ENCODE measurements at regions not wholly inside any gene's neighbourhood (a gene's known extent, or its start where the extent isn't known, plus 50 kb on each side); places are given as distances from the start of the nearest gene placed in this dataset.

GRCh38 chr1:175818929-175819328 is 75.5 kb upstream of the TNR start:
- no peak overlapping the region; a peak in 1 of 7 replicates for H3K27ac Mint-ChIP-seq
- H3K4me1 Mint-ChIP-seq = peaks cover 10 to 11% of the 10 kb centered on the region in 2 experiments
- H2AK5ac ChIP-seq (ENCODE audit: insufficient read length, low read length) = no peak overlapping the region
- no peak overlapping the region for H2BK15ac ChIP-seq (ENCODE audit: low read depth, low read length)
- H4K8ac ChIP-seq (replicated peaks; ENCODE audit: insufficient read length, low read depth, low read length) = no peak overlapping the region
- no peak overlapping the region for H3K4ac ChIP-seq (ENCODE audit: low read depth, low read length)
- no peaks in the 10 kb centered on the region for H3K23me2 ChIP-seq (ENCODE audit: insufficient read length, low read depth, low read length, poor library complexity, severe bottlenecking)
- no peaks in the 10 kb centered on the region for H3K79me1 ChIP-seq (ENCODE audit: insufficient read depth, low read depth, low read length, poor library complexity, severe bottlenecking)
- no peak overlapping the region for H3K56ac ChIP-seq (ENCODE audit: insufficient read length, low read depth, low read length)
- no peak overlapping the region for H2BK5ac ChIP-seq (ENCODE audit: insufficient read length, low read length)
- H3K27me3 ChIP-seq (ENCODE audit: insufficient read depth, low read length) = no peaks in the 10 kb centered on the region
- H3K9me3 ChIP-seq (ENCODE audit: control insufficient read depth, low read depth, low read length) = no peaks in the 10 kb centered on the region
- no peak overlapping the region for H3T11ph ChIP-seq (ENCODE audit: low read length)
- H3K36me3 Mint-ChIP-seq (ENCODE audit: insufficient read depth in 1 of 3, low read depth in 3 of 3) = peaks cover 0 to 9% (median 3%) of the 10 kb centered on the region in 3 experiments; a peak in 4 of 7 replicates
- no peak overlapping the region for H2BK20ac ChIP-seq (ENCODE audit: low read depth, low read length, poor library complexity, severe bottlenecking)
- H3K9me3 Mint-ChIP-seq = peaks cover 6 to 7% of the 10 kb centered on the region in 2 experiments
- H3K4me2 ChIP-seq (ENCODE audit: insufficient read depth, insufficient read length, low read length) = no peak overlapping the region
- H4K91ac ChIP-seq (ENCODE audit: insufficient read length, low read depth, low read length) = no peak overlapping the region
- H3K14ac ChIP-seq (ENCODE audit: insufficient read depth, low read length) = no peak overlapping the region
- H3K18ac ChIP-seq (ENCODE audit: insufficient read length, low read depth, low read length) = no peak overlapping the region
- DNase-seq = no peak
- no peak overlapping the region for H3K9ac ChIP-seq (ENCODE audit: extremely low read depth, insufficient read length, low read length)
- no peak overlapping the region for H2BK120ac ChIP-seq (ENCODE audit: low read depth, low read length, poor library complexity, severe bottlenecking)
- no peak overlapping the region for H2AFZ ChIP-seq (ENCODE audit: low read length)
- TF ChIP-seq CTCF (conservative IDR thresholded peaks at IDR 0.05) = no peak
- no peak overlapping the region for H2BK12ac ChIP-seq (ENCODE audit: insufficient read length, low read depth, low read length)
- no peaks in the 10 kb centered on the region for H3K4me1 ChIP-seq (ENCODE audit: insufficient read depth, low read length)
- no peak overlapping the region for H3K27ac ChIP-seq (ENCODE audit: insufficient read length, low read depth, low read length)
- no peaks in the 10 kb centered on the region for H3K79me2 ChIP-seq (ENCODE audit: insufficient read depth, low read length)
- H3K4me3 Mint-ChIP-seq = no peak overlapping the region
- no peak overlapping the region for H3K23ac ChIP-seq (ENCODE audit: insufficient read length, low read depth, low read length)
- WGBS (ENCODE audit: extremely low coverage, insufficient read length, low lambda C conversion rate) = no CpG with 5 or more reads among the region's 1 CpG
- no peak overlapping the region for H4K5ac ChIP-seq (ENCODE audit: insufficient read length, low read depth, low read length)
- peaks cover 4% of the 10 kb centered on the region for H3K27me3 Mint-ChIP-seq (ENCODE audit: low read depth)
- H4K20me1 ChIP-seq (ENCODE audit: control insufficient read depth, insufficient read depth, insufficient read length) = no peaks in the 10 kb centered on the region

Data from H9 (cell line).